PC-9 (cell line): ENCODE measurements at regions not wholly inside any gene's neighbourhood (a gene's known extent, or its start where the extent isn't known, plus 50 kb on each side); places are given as distances from the start of the nearest gene placed in this dataset.

Experiments
- BruUV-seq: library from RNA; stranded (reverse); fragments of 400-500 nt; replicated peaks from 2 replicates; lab custom pipeline; 2021; lab: Mats Ljungman, UMichigan
- CTCF ChIA-PET: fragments of 300-600 bp; sonication (Branson Sonifier 250); formaldehyde crosslinking; loops from one replicate; lab custom pipeline; 2022; ENCODE audit warnings: antibody characterized with exemption; lab: Charles Lee
- POLR2A ChIA-PET: fragments of 300-600 bp; sonication (Branson Sonifier 250); formaldehyde crosslinking; loops from one replicate; lab custom pipeline; 2022; ENCODE audit warnings: antibody characterized with exemption; ENCODE audit not compliant: unreplicated experiment; lab: Charles Lee
- DNase-seq, 2 experiments: peaks; one replicate each; pipeline versions ENCODE4 v3.0.0 to v3.0.0-alpha.2; 2015 to 2022; ENCODE audit warnings: mixed read lengths in 1 of 2
- H2AFZ ChIP-seq: fragments of 200-600 bp; sonication (generic); 2 replicates; pipeline ENCODE4 v1.8.1; 2017; ENCODE audit warnings: antibody characterized with exemption
- H3F3A ChIP-seq: fragments of 200-600 bp; sonication (generic); 2 replicates; pipeline ENCODE4 v1.8.1; 2017; ENCODE audit warnings: antibody characterized with exemption, mild to moderate bottlenecking, low read depth; ENCODE audit not compliant: insufficient read depth
- H3K27ac ChIP-seq: fragments of 200-600 bp; sonication (generic); 2 replicates; pipeline ENCODE4 v1.6.1; 2016; ENCODE audit warnings: mixed run types
- H3K27me3 ChIP-seq: fragments of 200-600 bp; sonication (generic); 2 replicates; pipeline ENCODE4 v1.6.1; 2016; ENCODE audit warnings: low read depth, mixed run types; ENCODE audit not compliant: insufficient read depth
- H3K36me3 ChIP-seq: fragments of 200-600 bp; sonication (generic); 2 replicates; pipeline ENCODE4 v1.6.1; 2016; ENCODE audit warnings: low read depth, mixed run types
- H3K4me1 ChIP-seq: fragments of 200-600 bp; sonication (generic); replicated peaks from 2 replicates; pipeline ENCODE4 v1.6.1; 2016; ENCODE audit warnings: mixed run types; ENCODE audit not compliant: insufficient read depth
- H3K4me2 ChIP-seq: fragments of 200-600 bp; sonication (generic); 2 replicates; pipeline ENCODE4 v1.6.1; 2017; ENCODE audit warnings: mixed run types
- H3K4me3 ChIP-seq: fragments of 200-600 bp; sonication (generic); 2 replicates; pipeline ENCODE4 v1.6.1; 2016; ENCODE audit warnings: mixed run types
- H3K79me2 ChIP-seq: fragments of 200-600 bp; sonication (generic); 2 replicates; pipeline ENCODE4 v1.6.1; 2017; ENCODE audit warnings: low read depth, mixed run types
- H3K9me2 ChIP-seq: fragments of 200-600 bp; sonication (generic); 2 replicates; pipeline ENCODE4 v1.8.1; 2017; ENCODE audit warnings: mild to moderate bottlenecking; ENCODE audit not compliant: insufficient read depth
- H3K9me3 ChIP-seq: fragments of 200-600 bp; sonication (generic); 2 replicates; pipeline ENCODE4 v1.8.1; 2016; ENCODE audit warnings: low read depth; ENCODE audit not compliant: insufficient read depth
- H4K20me1 ChIP-seq: fragments of 200-600 bp; sonication (generic); 2 replicates; pipeline ENCODE4 v1.8.1; 2017; ENCODE audit not compliant: insufficient read depth
- EZH2 ChIP-seq: fragments of 200-600 bp; sonication (generic); IDR thresholded peaks from 2 replicates; pipeline ENCODE4 v1.8.0; 2017; ENCODE audit warnings: antibody characterized with exemption, low read depth
- intact Hi-C: fragments of 100-400 bp; cut with micrococcal nuclease; formaldehyde crosslinking; loops from one replicate; pipeline ENCODE4 v1.10.0; 2022; ENCODE audit not compliant: unreplicated experiment
- TF ChIP-seq, protein P1 (sequence below): fragments of 200-600 bp; sonication (generic); conservative IDR thresholded peaks from 2 replicates; pipeline ENCODE4 v1.6.1; 2017; ENCODE audit warnings: mixed run types, antibody characterized with exemption, mild to moderate bottlenecking, moderate library complexity

GRCh38 chr2:16122556-16122955, 182.2 kb downstream of the MYCN start:
- Histone ChIP-seq H3K4me1 (no peaks in the 10 kb centered on the region), H3K36me3 (no peaks in the 10 kb centered on the region), H4K20me1 (no peaks in the 10 kb centered on the region; the same call in 1 of the 2 replicates), H3K9me2 (no peaks in the 10 kb centered on the region), H3K27ac (no peak overlapping the region), H3K79me2 (no peaks in the 10 kb centered on the region), H3K4me2 (no peak overlapping the region), H2AFZ (no peak overlapping the region), H3K4me3 (no peak overlapping the region), H3K27me3 (peaks cover 36% of the 10 kb centered on the region), H3K9me3 (no peaks in the 10 kb centered on the region), H3F3A (no peaks in the 10 kb centered on the region)
- BruUV-seq, result no TSS peak
- intact Hi-C loops, result no loop called here
- DNase-seq, result no peak
- ChIA-PET POLR2A (no interaction called here), CTCF (no interaction called here)
- TF ChIP-seq, protein P1, sequence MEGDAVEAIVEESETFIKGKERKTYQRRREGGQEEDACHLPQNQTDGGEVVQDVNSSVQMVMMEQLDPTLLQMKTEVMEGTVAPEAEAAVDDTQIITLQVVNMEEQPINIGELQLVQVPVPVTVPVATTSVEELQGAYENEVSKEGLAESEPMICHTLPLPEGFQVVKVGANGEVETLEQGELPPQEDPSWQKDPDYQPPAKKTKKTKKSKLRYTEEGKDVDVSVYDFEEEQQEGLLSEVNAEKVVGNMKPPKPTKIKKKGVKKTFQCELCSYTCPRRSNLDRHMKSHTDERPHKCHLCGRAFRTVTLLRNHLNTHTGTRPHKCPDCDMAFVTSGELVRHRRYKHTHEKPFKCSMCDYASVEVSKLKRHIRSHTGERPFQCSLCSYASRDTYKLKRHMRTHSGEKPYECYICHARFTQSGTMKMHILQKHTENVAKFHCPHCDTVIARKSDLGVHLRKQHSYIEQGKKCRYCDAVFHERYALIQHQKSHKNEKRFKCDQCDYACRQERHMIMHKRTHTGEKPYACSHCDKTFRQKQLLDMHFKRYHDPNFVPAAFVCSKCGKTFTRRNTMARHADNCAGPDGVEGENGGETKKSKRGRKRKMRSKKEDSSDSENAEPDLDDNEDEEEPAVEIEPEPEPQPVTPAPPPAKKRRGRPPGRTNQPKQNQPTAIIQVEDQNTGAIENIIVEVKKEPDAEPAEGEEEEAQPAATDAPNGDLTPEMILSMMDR, result no peak
- TF ChIP-seq EZH2, result no peak

- intact Hi-C loops, result no loop called here
- Histone ChIP-seq H3K4me1 (no peaks in the 10 kb centered on the region), H3K9me3 (no peaks in the 10 kb centered on the region), H3K79me2 (no peaks in the 10 kb centered on the region), H3K4me2 (no peak overlapping the region), H3K9me2 (no peaks in the 10 kb centered on the region), H3K27me3 (peaks cover 33% of the 10 kb centered on the region), H3F3A (no peaks in the 10 kb centered on the region), H3K27ac (no peak overlapping the region), H4K20me1 (no peaks in the 10 kb centered on the region; the same call in 1 of the 2 replicates), H3K4me3 (no peak overlapping the region), H2AFZ (no peak overlapping the region), H3K36me3 (no peaks in the 10 kb centered on the region)
- no peak for DNase-seq
- CTCF ChIA-PET, result no interaction called here
- TF ChIP-seq EZH2, result no peak
- TF ChIP-seq, protein P1, result no peak
- POLR2A ChIA-PET, result no interaction called here
- BruUV-seq, result no TSS peak
Measured at GRCh38 chr2:16121986-16122390, 181.6 kb downstream of the MYCN start.

- Histone ChIP-seq H3K4me1 (no peaks in the 10 kb centered on the region), H2AFZ (no peak overlapping the region), H4K20me1 (no peaks in the 10 kb centered on the region; the same call in 1 of the 2 replicates), H3K9me2 (no peaks in the 10 kb centered on the region), H3K9me3 (no peaks in the 10 kb centered on the region), H3K4me2 (no peak overlapping the region), H3K27me3 (peaks cover 27% of the 10 kb centered on the region), H3K36me3 (no peaks in the 10 kb centered on the region), H3K27ac (no peak overlapping the region), H3K4me3 (no peak overlapping the region), H3F3A (no peaks in the 10 kb centered on the region), H3K79me2 (no peaks in the 10 kb centered on the region)
- intact Hi-C loops, result no loop called here
- TF ChIP-seq EZH2, result no peak
- TF ChIP-seq, protein P1, result no peak
- DNase-seq, result no peak
- POLR2A ChIA-PET, result no interaction called here
- BruUV-seq, result no TSS peak
- CTCF ChIA-PET, result no interaction called here
Measured at GRCh38 chr2:16121231-16121985, 181.1 kb downstream of the MYCN start.
